Loucy (cell line): ENCODE measurements at regions not wholly inside any gene's neighbourhood (a gene's known extent, or its start where the extent isn't known, plus 50 kb on each side); places are given as distances from the start of the nearest gene placed in this dataset.

ENCODE experiments used
- CTCF ChIP-seq: fragments of 200-600 bp; sonication (generic); conservative IDR thresholded peaks from 2 replicates; pipeline ENCODE4 v1.5.1; 2014; ENCODE audit warnings: mild to moderate bottlenecking, antibody characterized with exemption, low read length
- EZH2phosphoT487 ChIP-seq: fragments of 200-600 bp; IDR thresholded peaks from 2 replicates; pipeline ENCODE4 v1.6.1; 2018; ENCODE audit warnings: antibody characterized with exemption, mild to moderate bottlenecking, moderate library complexity, borderline replicate concordance

GRCh38 chr21:22758478-22758877 is 1760.3 kb downstream of the NCAM2 start:
- TF ChIP-seq CTCF, result no peak
- TF ChIP-seq EZH2phosphoT487, result no peak
